Peyer's patch (tissue), 4 donors: ENCODE measurements at regions not wholly inside any gene's neighbourhood (a gene's known extent, or its start where the extent isn't known, plus 50 kb on each side); places are given as distances from the start of the nearest gene placed in this dataset.

ENCODE experiments used
- DNase-seq, 3 donors: peaks; one replicate each; pipeline ENCODE4 v3.0.0-alpha.2; 2017 to 2019
- H3K27ac ChIP-seq, 4 donors: fragments of 200-600 bp; sonication (generic); one replicate each; pipeline ENCODE4 v1.5.1; 2016 to 2019
- H3K27me3 ChIP-seq, 2 donors: fragments of 200-600 bp; sonication (generic); one replicate each; pipeline ENCODE4 v1.5.1; 2019
- H3K36me3 ChIP-seq, 3 donors: fragments of 200-600 bp; sonication (generic); one replicate each; pipeline ENCODE4 v1.5.1; 2016 to 2019
- H3K4me1 ChIP-seq, 4 donors: fragments of 200-600 bp; sonication (generic); one replicate each; pipeline ENCODE4 v1.5.1; 2016 to 2019
- H3K4me3 ChIP-seq, 4 donors: fragments of 200-600 bp; sonication (generic); 1 replicate in 3 of 4; 2 replicates in 1 of 4; pipeline ENCODE4 v1.5.1; 2016 to 2019; ENCODE audit warnings: mild to moderate bottlenecking in 1 of 4
- H3K9me3 ChIP-seq, 4 donors: fragments of 200-600 bp; sonication (generic); one replicate each; pipeline ENCODE4 v1.5.1; 2016 to 2019; ENCODE audit warnings: mild to moderate bottlenecking in 1 of 4
- CTCF ChIP-seq, 6 experiments: fragments of 450-650 bp in 4 of 6; fragments of 200-600 bp in 2 of 6; sonication (generic) in 1 of 6; IDR thresholded peaks; one replicate each; pipeline ENCODE4 v1.5.1; 2017 to 2019; ENCODE audit warnings: antibody characterized with exemption in 6 of 6, mild to moderate bottlenecking in 3 of 6, moderate library complexity in 1 of 6
- POLR2A ChIP-seq, 2 donors: fragments of 450-650 bp; IDR thresholded peaks; one replicate each; pipeline ENCODE4 v1.5.1; 2017; ENCODE audit warnings: antibody characterized with exemption in 2 of 2, mild to moderate bottlenecking in 2 of 2, moderate library complexity in 2 of 2

- no peak overlapping the region for H3K4me3 ChIP-seq
- H3K27ac ChIP-seq = no peak overlapping the region
- no peak for DNase-seq
- no peak for TF ChIP-seq POLR2A (IDR thresholded peaks at IDR 0.05)
- no peak for TF ChIP-seq CTCF (IDR thresholded peaks at IDR 0.05)
- peaks cover 0 to 23% (median 5%) of the 10 kb centered on the region in 4 donors for H3K4me1 ChIP-seq
- no peaks in the 10 kb centered on the region for H3K27me3 ChIP-seq
- no peaks in the 10 kb centered on the region for H3K9me3 ChIP-seq
- no peaks in the 10 kb centered on the region for H3K36me3 ChIP-seq
These were observed 157.5 kb upstream of the ID2 start for GRCh38 chr2:8524388-8524787.

GRCh38 chr2:8524823-8525222 lies 157.0 kb upstream of the ID2 start:
- H3K9me3 ChIP-seq = no peaks in the 10 kb centered on the region
- H3K36me3 ChIP-seq = no peaks in the 10 kb centered on the region

DNA sequence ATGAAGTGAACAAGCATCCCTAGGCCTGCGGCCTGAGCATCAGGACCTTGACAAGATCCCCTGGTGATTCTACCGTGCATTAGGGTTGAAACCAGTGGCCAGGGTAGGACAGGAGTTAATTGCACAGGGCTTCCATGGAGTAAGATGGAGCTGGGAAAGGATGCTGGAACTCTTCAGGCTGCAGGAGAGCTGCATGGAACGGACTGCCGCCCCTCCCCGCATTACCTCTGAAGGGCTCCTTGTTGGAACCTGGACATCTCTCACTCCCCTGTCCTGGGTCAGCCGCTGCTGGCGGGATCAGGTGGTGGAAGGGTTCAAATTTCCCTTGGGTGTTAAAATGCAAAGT lies 156.6 kb upstream of the ID2 start:
- Histone ChIP-seq H3K9me3 (no peaks in the 10 kb centered on the region), H3K27ac (peak overlapping the region in 1 of 4 donors; percentile 58), H3K4me3 (no peak overlapping the region), H3K36me3 (no peaks in the 10 kb centered on the region), H3K27me3 (no peaks in the 10 kb centered on the region), H3K4me1 (peaks cover 0 to 23% (median 5%) of the 10 kb centered on the region in 4 donors)
- no peak for DNase-seq
- no peak for TF ChIP-seq CTCF (IDR thresholded peaks at IDR 0.05)

More at GRCh38 chr2:8524823-8525222, 157.0 kb upstream of the ID2 start:
- no peak overlapping the region for H3K27ac ChIP-seq
- DNase-seq = no peak
- TF ChIP-seq POLR2A (IDR thresholded peaks at IDR 0.05) = no peak
- no peak for TF ChIP-seq CTCF (IDR thresholded peaks at IDR 0.05)
- H3K27me3 ChIP-seq = no peaks in the 10 kb centered on the region
- H3K4me3 ChIP-seq = no peak overlapping the region
- peaks cover 0 to 23% (median 5%) of the 10 kb centered on the region in 4 donors for H3K4me1 ChIP-seq

DNA sequence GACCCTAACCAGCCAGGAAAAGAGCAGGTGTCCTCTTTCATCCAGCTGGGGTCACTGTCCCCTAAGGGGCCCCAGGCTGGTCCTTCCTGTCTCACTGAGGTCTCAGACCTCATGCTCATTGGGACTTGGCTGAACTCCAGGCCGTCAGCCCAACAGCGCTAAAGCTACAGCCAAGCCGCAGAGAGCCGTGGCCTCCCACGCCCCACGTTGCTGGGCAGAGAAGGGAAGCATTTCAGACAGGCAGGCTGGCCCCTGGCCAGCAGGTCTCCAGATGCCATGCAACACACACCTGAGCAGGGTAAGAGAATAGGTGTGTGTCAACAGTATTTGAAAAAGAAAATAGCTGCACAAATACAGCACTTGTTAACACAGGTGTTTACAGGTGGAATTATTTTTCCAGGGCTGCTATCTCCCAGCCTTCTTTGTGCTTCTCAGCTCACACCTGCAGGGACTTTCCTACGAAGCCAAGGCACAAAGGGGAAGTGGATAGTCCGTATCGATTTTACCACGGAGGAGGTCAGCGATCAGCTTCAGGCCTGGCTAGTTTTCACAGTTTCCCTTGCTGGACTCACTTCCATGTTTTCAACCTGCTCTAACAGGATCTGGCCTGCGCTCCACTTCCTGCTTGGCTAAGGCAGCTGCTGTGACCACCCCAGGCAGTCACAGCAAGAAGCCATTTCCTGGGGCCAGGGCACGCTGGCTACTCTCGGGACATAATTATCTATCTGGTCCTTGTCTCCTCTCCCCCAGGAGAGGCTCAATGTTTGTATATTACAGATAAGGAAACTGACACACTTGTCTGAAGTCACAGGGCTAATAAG lies 156.1 kb upstream of the ID2 start:
- DNase-seq = peak; percentile 60 to 90 (median 79)
- Histone ChIP-seq H3K4me3 (no peak overlapping the region), H3K27ac (peak overlapping the region in 3 of 4 donors; percentile 5 to 58 (median 39)), H3K9me3 (no peaks in the 10 kb centered on the region), H3K27me3 (no peaks in the 10 kb centered on the region), H3K4me1 (peaks cover 0 to 23% (median 5%) of the 10 kb centered on the region in 4 donors), H3K36me3 (no peaks in the 10 kb centered on the region)
- peak in 3 of 6 experiments; percentile 33 to 49 (median 36) for TF ChIP-seq CTCF (IDR thresholded peaks at IDR 0.05)
- no peak for TF ChIP-seq POLR2A (IDR thresholded peaks at IDR 0.05)

DNA sequence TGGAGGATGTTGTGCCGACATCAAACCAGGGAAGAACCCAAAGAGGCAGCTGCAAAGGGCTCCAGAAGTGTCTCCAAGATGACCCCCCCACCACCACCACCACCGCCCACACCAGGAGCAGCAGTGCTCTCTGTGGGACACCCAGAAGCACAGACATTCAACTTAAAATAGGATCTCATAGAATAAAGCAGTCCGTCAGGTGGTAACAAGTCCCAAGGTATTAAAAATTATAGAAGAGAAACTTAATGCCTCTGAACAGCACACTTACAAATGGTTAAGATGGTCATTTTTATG lies 155.5 kb upstream of the ID2 start:
- Histone ChIP-seq H3K36me3 (no peaks in the 10 kb centered on the region), H3K27me3 (no peaks in the 10 kb centered on the region), H3K4me3 (no peak overlapping the region), H3K9me3 (peaks cover 0 to 3% (median 0%) of the 10 kb centered on the region in 4 donors), H3K27ac (peak overlapping the region in 3 of 4 donors; percentile 5 to 58 (median 39)), H3K4me1 (peaks cover 0 to 23% (median 5%) of the 10 kb centered on the region in 4 donors)
- no peak for DNase-seq
- TF ChIP-seq CTCF (IDR thresholded peaks at IDR 0.05) = no peak
- no peak for TF ChIP-seq POLR2A (IDR thresholded peaks at IDR 0.05)
